ENCODE measurements at regions not wholly inside any gene's neighbourhood (a gene's known extent, or its start where the extent isn't known, plus 50 kb on each side); places are given as distances from the start of the nearest gene placed in this dataset.

DNA sequence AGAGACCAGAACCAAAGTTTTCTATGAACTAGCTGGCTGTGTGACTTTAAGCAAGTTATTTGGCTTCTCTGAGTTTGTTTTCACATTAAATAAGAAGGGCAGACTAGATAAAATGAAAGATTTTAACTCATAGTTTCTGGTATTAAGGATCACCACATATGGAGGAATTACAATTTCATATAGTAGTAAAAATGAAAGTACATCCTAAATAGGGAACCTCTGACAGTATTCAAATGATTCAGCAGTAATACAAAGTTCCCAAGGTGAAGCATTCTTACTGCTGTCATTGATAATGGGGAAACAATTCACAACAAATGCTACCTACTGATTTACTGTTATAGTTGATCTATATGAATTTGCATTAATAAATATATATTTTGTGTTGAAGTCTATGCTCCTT, 170.3 kb upstream of the VRK2 start:
- Histone ChIP-seq H3K27ac (no peak overlapping the region), H4K20me1 (no peaks in the 10 kb centered on the region), H3K4me2 (no peak overlapping the region), H3K9ac (no peak overlapping the region), H3K9me3 (no peaks in the 10 kb centered on the region), H3K36me3 (no peaks in the 10 kb centered on the region), H3K4me3 (no peak overlapping the region), H3K4me1 (peaks cover 17% of the 10 kb centered on the region), H3K27me3 (no peaks in the 10 kb centered on the region)
- no peak for TF ChIP-seq Cebpa-rat (IDR thresholded peaks at IDR 0.05)

DNA sequence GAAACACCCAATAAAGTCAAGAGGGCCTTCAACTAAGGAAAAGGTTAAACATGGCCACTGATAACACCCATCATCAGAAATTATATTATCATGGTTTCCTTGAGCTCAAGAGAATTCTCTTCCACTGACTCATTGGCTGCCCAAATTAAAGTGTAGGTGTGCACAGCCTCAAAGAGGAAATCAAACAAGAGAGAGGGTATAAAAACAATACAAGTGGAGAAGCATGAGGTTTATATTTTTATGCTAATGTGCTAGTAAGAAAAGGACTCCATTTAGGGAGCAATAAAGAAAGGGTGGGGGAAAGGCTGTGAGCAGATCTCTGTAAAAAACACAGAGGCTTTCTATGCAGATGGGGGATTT, 168.8 kb upstream of the VRK2 start:
- Histone ChIP-seq H4K20me1 (no peaks in the 10 kb centered on the region), H3K27me3 (no peaks in the 10 kb centered on the region), H3K27ac (no peak overlapping the region), H3K4me2 (no peak overlapping the region), H3K4me3 (no peak overlapping the region), H3K4me1 (peaks cover 21% of the 10 kb centered on the region), H3K9me3 (no peaks in the 10 kb centered on the region), H3K9ac (no peak overlapping the region), H3K36me3 (no peaks in the 10 kb centered on the region)
- no peak for TF ChIP-seq Cebpa-rat (IDR thresholded peaks at IDR 0.05)

- Histone ChIP-seq H3K4me3 (no peak overlapping the region), H3K4me1 (peaks cover 21% of the 10 kb centered on the region), H3K9me3 (no peaks in the 10 kb centered on the region), H4K20me1 (no peaks in the 10 kb centered on the region), H3K4me2 (no peak overlapping the region), H3K27ac (no peak overlapping the region), H3K36me3 (no peaks in the 10 kb centered on the region), H3K9ac (no peak overlapping the region), H3K27me3 (no peaks in the 10 kb centered on the region)
- no peak for TF ChIP-seq Cebpa-rat (IDR thresholded peaks at IDR 0.05)
These were observed 168.3 kb upstream of the VRK2 start for GRCh38 chr2:57878171-57878865.

GRCh38 chr2:57878866-57879210, 167.8 kb upstream of the VRK2 start:
- Histone ChIP-seq H3K9me3 (no peaks in the 10 kb centered on the region), H3K4me2 (no peak overlapping the region), H3K4me3 (no peak overlapping the region), H3K27me3 (no peaks in the 10 kb centered on the region), H3K36me3 (no peaks in the 10 kb centered on the region), H3K4me1 (peaks cover 21% of the 10 kb centered on the region), H3K27ac (no peak overlapping the region), H4K20me1 (no peaks in the 10 kb centered on the region), H3K9ac (no peak overlapping the region)
- TF ChIP-seq Cebpa-rat (IDR thresholded peaks at IDR 0.05): no peak

DNA sequence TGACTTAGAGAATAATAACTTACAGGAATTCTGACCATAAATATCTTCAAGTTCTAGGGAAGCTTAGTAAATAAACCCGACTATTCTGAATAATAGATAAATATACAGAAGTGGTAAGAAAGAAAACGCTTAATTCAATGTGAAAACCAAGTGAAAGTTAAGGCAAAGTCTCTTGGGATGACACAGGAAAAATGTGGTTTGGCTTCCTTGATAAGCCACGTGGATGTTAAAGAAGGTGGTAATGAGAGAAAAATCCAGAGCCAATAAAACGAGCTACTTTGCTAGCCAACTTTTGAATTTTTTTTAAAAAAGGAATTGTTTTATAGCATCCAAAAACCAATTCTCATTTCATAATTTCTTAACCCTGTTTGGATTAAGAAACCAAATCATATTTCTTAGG, 166.2 kb upstream of the VRK2 start:
- no peak for TF ChIP-seq Cebpa-rat (IDR thresholded peaks at IDR 0.05)
- Histone ChIP-seq H3K9ac (no peak overlapping the region), H3K36me3 (no peaks in the 10 kb centered on the region), H3K9me3 (no peaks in the 10 kb centered on the region), H4K20me1 (no peaks in the 10 kb centered on the region), H3K27me3 (no peaks in the 10 kb centered on the region), H3K4me1 (peaks cover 21% of the 10 kb centered on the region), H3K4me2 (peak overlapping the region; percentile 49), H3K4me3 (no peak overlapping the region), H3K27ac (no peak overlapping the region)

- peak overlapping the region; percentile 49 for H3K4me2 ChIP-seq
- H3K36me3 ChIP-seq: no peaks in the 10 kb centered on the region
- H3K4me1 ChIP-seq: peaks cover 21% of the 10 kb centered on the region
- no peak for TF ChIP-seq Cebpa-rat (IDR thresholded peaks at IDR 0.05)
- no peak overlapping the region for H3K27ac ChIP-seq
- no peaks in the 10 kb centered on the region for H3K27me3 ChIP-seq
- H3K9ac ChIP-seq: no peak overlapping the region
- H3K4me3 ChIP-seq: no peak overlapping the region
- H3K9me3 ChIP-seq: no peaks in the 10 kb centered on the region
- H4K20me1 ChIP-seq: no peaks in the 10 kb centered on the region
These were observed 165.6 kb upstream of the VRK2 start for GRCh38 chr2:57880967-57881366.

GRCh38 chr2:57881998-57882888, 164.4 kb upstream of the VRK2 start:
- Histone ChIP-seq H3K4me3 (no peak overlapping the region), H4K20me1 (no peaks in the 10 kb centered on the region), H3K27ac (no peak overlapping the region), H3K36me3 (no peaks in the 10 kb centered on the region), H3K4me2 (no peak overlapping the region), H3K4me1 (peaks cover 21% of the 10 kb centered on the region), H3K9ac (no peak overlapping the region), H3K27me3 (no peaks in the 10 kb centered on the region), H3K9me3 (no peaks in the 10 kb centered on the region)
- TF ChIP-seq Cebpa-rat (IDR thresholded peaks at IDR 0.05): no peak

- no peaks in the 10 kb centered on the region for H3K36me3 ChIP-seq
- no peak for TF ChIP-seq Cebpa-rat (IDR thresholded peaks at IDR 0.05)
- no peak overlapping the region for H3K4me2 ChIP-seq
- H3K9ac ChIP-seq: no peak overlapping the region
- no peak overlapping the region for H3K4me3 ChIP-seq
- H3K27ac ChIP-seq: no peak overlapping the region
- peaks cover 21% of the 10 kb centered on the region for H3K4me1 ChIP-seq
- no peaks in the 10 kb centered on the region for H4K20me1 ChIP-seq
- no peaks in the 10 kb centered on the region for H3K9me3 ChIP-seq
- H3K27me3 ChIP-seq: no peaks in the 10 kb centered on the region
These were observed 163.6 kb upstream of the VRK2 start for GRCh38 chr2:57882895-57883515.

DNA sequence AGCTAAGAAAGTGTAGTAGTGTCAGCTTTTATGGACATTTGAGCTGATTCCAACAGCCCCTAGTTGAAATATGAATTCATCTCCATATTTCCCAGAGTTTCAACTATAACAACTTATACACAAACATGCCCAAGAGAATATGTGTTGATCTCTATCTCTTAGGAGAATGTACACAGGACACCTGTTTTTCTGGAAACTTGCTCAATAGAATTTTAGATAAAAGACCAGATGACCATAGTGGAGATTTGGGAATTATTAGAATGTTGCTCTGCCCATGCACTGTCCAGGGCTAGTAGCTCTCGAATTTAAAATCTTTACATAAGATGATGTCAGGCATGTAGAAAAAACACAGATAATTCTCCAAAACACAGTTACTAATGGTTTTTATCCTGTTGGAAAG, 162.3 kb upstream of the VRK2 start:
- Histone ChIP-seq H3K9ac (no peak overlapping the region), H3K4me2 (no peak overlapping the region), H4K20me1 (no peaks in the 10 kb centered on the region), H3K36me3 (no peaks in the 10 kb centered on the region), H3K27ac (no peak overlapping the region), H3K9me3 (no peaks in the 10 kb centered on the region), H3K27me3 (no peaks in the 10 kb centered on the region), H3K4me1 (peaks cover 21% of the 10 kb centered on the region), H3K4me3 (no peak overlapping the region)
- TF ChIP-seq Cebpa-rat (IDR thresholded peaks at IDR 0.05): no peak

- H3K4me1 ChIP-seq: peaks cover 10% of the 10 kb centered on the region
- no peak overlapping the region for H3K9ac ChIP-seq
- no peak for TF ChIP-seq Cebpa-rat (IDR thresholded peaks at IDR 0.05)
- H3K27me3 ChIP-seq: no peaks in the 10 kb centered on the region
- H3K27ac ChIP-seq: no peak overlapping the region
- H3K4me3 ChIP-seq: no peak overlapping the region
- H3K9me3 ChIP-seq: no peaks in the 10 kb centered on the region
- H3K4me2 ChIP-seq: no peak overlapping the region
- H3K36me3 ChIP-seq: no peaks in the 10 kb centered on the region
- H4K20me1 ChIP-seq: no peaks in the 10 kb centered on the region
These were observed 160.9 kb upstream of the VRK2 start for GRCh38 chr2:57885742-57886141.
